PC-9 (cell line): ENCODE measurements at regions not wholly inside any gene's neighbourhood (a gene's known extent, or its start where the extent isn't known, plus 50 kb on each side); places are given as distances from the start of the nearest gene placed in this dataset.

ENCODE experiments used
- BruUV-seq: library from RNA; stranded (reverse); fragments of 400-500 nt; replicated peaks from 2 replicates; lab custom pipeline; 2021; lab: Mats Ljungman, UMichigan
- CTCF ChIA-PET: fragments of 300-600 bp; sonication (Branson Sonifier 250); formaldehyde crosslinking; loops from one replicate; lab custom pipeline; 2022; ENCODE audit warnings: antibody characterized with exemption; lab: Charles Lee
- POLR2A ChIA-PET: fragments of 300-600 bp; sonication (Branson Sonifier 250); formaldehyde crosslinking; loops from one replicate; lab custom pipeline; 2022; ENCODE audit warnings: antibody characterized with exemption; ENCODE audit not compliant: unreplicated experiment; lab: Charles Lee
- DNase-seq, 2 experiments: peaks; one replicate each; pipeline versions ENCODE4 v3.0.0 to v3.0.0-alpha.2; 2015 to 2022; ENCODE audit warnings: mixed read lengths in 1 of 2
- H2AFZ ChIP-seq: fragments of 200-600 bp; sonication (generic); 2 replicates; pipeline ENCODE4 v1.8.1; 2017; ENCODE audit warnings: antibody characterized with exemption
- H3F3A ChIP-seq: fragments of 200-600 bp; sonication (generic); 2 replicates; pipeline ENCODE4 v1.8.1; 2017; ENCODE audit warnings: antibody characterized with exemption, mild to moderate bottlenecking, low read depth; ENCODE audit not compliant: insufficient read depth
- H3K27ac ChIP-seq: fragments of 200-600 bp; sonication (generic); 2 replicates; pipeline ENCODE4 v1.6.1; 2016; ENCODE audit warnings: mixed run types
- H3K27me3 ChIP-seq: fragments of 200-600 bp; sonication (generic); 2 replicates; pipeline ENCODE4 v1.6.1; 2016; ENCODE audit warnings: low read depth, mixed run types; ENCODE audit not compliant: insufficient read depth
- H3K36me3 ChIP-seq: fragments of 200-600 bp; sonication (generic); 2 replicates; pipeline ENCODE4 v1.6.1; 2016; ENCODE audit warnings: low read depth, mixed run types
- H3K4me1 ChIP-seq: fragments of 200-600 bp; sonication (generic); replicated peaks from 2 replicates; pipeline ENCODE4 v1.6.1; 2016; ENCODE audit warnings: mixed run types; ENCODE audit not compliant: insufficient read depth
- H3K4me2 ChIP-seq: fragments of 200-600 bp; sonication (generic); 2 replicates; pipeline ENCODE4 v1.6.1; 2017; ENCODE audit warnings: mixed run types
- H3K4me3 ChIP-seq: fragments of 200-600 bp; sonication (generic); 2 replicates; pipeline ENCODE4 v1.6.1; 2016; ENCODE audit warnings: mixed run types
- H3K79me2 ChIP-seq: fragments of 200-600 bp; sonication (generic); 2 replicates; pipeline ENCODE4 v1.6.1; 2017; ENCODE audit warnings: low read depth, mixed run types
- H3K9me2 ChIP-seq: fragments of 200-600 bp; sonication (generic); 2 replicates; pipeline ENCODE4 v1.8.1; 2017; ENCODE audit warnings: mild to moderate bottlenecking; ENCODE audit not compliant: insufficient read depth
- H3K9me3 ChIP-seq: fragments of 200-600 bp; sonication (generic); 2 replicates; pipeline ENCODE4 v1.8.1; 2016; ENCODE audit warnings: low read depth; ENCODE audit not compliant: insufficient read depth
- H4K20me1 ChIP-seq: fragments of 200-600 bp; sonication (generic); 2 replicates; pipeline ENCODE4 v1.8.1; 2017; ENCODE audit not compliant: insufficient read depth
- EZH2 ChIP-seq: fragments of 200-600 bp; sonication (generic); IDR thresholded peaks from 2 replicates; pipeline ENCODE4 v1.8.0; 2017; ENCODE audit warnings: antibody characterized with exemption, low read depth
- intact Hi-C: fragments of 100-400 bp; cut with micrococcal nuclease; formaldehyde crosslinking; loops from one replicate; pipeline ENCODE4 v1.10.0; 2022; ENCODE audit not compliant: unreplicated experiment
- TF ChIP-seq, protein P1 (sequence below): fragments of 200-600 bp; sonication (generic); conservative IDR thresholded peaks from 2 replicates; pipeline ENCODE4 v1.6.1; 2017; ENCODE audit warnings: mixed run types, antibody characterized with exemption, mild to moderate bottlenecking, moderate library complexity

DNA sequence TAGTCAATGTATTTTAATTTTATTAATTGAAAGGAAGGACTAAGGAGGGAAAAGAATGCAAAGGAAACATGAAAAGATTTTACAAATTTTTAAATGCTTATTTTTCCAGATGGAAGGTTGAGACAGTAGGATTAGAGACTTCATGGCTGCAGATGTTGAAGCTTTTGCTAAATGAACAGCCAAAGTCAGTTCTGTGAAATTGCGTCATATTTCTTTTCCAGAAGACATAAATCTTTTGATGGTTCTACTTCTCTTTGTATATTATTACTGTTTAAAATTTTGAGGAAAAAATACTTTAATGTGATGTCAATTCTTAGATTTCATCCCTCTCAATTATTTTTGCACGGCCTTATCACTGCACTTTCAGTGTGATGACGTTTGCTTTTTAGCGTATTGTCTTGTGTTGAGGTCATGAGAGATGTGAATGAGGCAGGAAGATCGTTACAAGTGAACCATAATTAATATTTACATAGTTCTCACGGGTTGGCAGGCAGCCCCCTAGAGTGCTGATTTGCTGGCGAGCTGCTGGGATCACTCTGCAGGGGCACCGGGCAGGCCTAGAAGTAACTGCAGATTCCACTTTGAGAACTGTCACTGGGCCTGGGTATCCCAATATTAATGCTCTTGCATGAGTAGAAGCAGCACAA lies 158.1 kb downstream of the TBXT start:
- intact Hi-C loops, result no loop called here

DNA sequence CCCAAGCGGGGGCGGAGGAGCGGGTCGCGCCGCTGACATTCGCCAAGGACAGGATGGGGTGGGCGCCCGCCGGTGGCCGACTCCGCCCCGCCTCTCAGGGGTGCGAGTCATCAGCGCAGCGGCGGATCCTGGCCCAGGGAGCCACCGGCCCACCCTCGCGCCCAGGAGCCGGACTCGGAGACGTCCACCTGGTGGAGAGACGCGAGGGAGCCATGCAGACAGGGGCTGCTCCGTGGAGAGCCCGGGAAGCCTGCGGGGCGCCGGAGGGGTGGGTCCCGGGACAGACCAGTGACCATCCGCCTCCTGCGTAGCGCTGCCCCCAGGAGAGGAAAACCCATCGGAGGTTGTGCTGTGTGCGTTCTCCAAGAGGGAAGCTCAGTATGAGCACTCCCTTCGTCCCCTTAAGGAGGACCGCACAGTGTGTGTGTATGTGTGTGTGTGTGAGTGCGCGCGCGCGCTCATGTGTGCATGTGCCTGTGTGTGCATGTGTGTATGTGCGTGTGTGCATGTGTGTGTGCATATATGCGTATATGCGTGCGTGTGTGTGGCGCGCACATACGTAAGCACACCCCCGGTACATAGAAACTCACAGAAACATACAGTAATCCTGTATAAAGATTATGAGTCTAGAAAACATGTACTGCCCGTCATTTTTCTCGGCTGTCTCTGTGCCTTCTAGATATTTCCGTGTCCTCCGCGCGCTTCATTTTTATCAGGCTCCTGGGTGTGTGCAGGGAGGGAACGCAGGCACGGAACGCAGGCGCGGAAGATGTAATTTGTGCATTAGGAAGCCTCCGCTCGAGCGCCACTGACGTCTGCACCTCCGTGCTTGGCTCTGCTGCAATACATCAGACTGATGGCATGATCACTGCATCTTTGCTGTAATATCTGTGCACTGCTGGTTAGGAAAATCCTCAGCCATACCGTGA lies 158.9 kb downstream of the TBXT start:
- POLR2A ChIA-PET, result no interaction called here
- H3K4me2 ChIP-seq, result no peak overlapping the region
- H3K4me3 ChIP-seq, result no peak overlapping the region
- H3K27me3 ChIP-seq, result peaks cover 56% of the 10 kb centered on the region
- no peaks in the 10 kb centered on the region for H3K9me2 ChIP-seq
- no peak for TF ChIP-seq EZH2
- TF ChIP-seq, protein P1, sequence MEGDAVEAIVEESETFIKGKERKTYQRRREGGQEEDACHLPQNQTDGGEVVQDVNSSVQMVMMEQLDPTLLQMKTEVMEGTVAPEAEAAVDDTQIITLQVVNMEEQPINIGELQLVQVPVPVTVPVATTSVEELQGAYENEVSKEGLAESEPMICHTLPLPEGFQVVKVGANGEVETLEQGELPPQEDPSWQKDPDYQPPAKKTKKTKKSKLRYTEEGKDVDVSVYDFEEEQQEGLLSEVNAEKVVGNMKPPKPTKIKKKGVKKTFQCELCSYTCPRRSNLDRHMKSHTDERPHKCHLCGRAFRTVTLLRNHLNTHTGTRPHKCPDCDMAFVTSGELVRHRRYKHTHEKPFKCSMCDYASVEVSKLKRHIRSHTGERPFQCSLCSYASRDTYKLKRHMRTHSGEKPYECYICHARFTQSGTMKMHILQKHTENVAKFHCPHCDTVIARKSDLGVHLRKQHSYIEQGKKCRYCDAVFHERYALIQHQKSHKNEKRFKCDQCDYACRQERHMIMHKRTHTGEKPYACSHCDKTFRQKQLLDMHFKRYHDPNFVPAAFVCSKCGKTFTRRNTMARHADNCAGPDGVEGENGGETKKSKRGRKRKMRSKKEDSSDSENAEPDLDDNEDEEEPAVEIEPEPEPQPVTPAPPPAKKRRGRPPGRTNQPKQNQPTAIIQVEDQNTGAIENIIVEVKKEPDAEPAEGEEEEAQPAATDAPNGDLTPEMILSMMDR, result no peak
- no peak for DNase-seq
- intact Hi-C loops, result no loop called here
- no peaks in the 10 kb centered on the region for H3K4me1 ChIP-seq
- H3K27ac ChIP-seq, result no peak overlapping the region
- BruUV-seq, result no TSS peak
- CTCF ChIA-PET, result no interaction called here
- no peaks in the 10 kb centered on the region for H4K20me1 ChIP-seq
- no peak overlapping the region for H2AFZ ChIP-seq
- no peaks in the 10 kb centered on the region for H3K36me3 ChIP-seq
- no peaks in the 10 kb centered on the region for H3K9me3 ChIP-seq
- no peaks in the 10 kb centered on the region for H3K79me2 ChIP-seq
- H3F3A ChIP-seq, result no peaks in the 10 kb centered on the region

More for the DNA sequence above, 158.1 kb downstream of the TBXT start:
- ChIA-PET CTCF (no interaction called here), POLR2A (no interaction called here)
- H3F3A ChIP-seq, result no peaks in the 10 kb centered on the region
- H4K20me1 ChIP-seq, result no peaks in the 10 kb centered on the region
- no peak overlapping the region for H2AFZ ChIP-seq
- no peaks in the 10 kb centered on the region for H3K9me3 ChIP-seq
- no peaks in the 10 kb centered on the region for H3K4me1 ChIP-seq
- H3K79me2 ChIP-seq, result no peaks in the 10 kb centered on the region
- peaks cover 52% of the 10 kb centered on the region for H3K27me3 ChIP-seq
- BruUV-seq, result no TSS peak
- DNase-seq, result no peak
- H3K4me2 ChIP-seq, result no peak overlapping the region
- TF ChIP-seq EZH2, result no peak
- TF ChIP-seq, protein P1, result no peak
- H3K36me3 ChIP-seq, result no peaks in the 10 kb centered on the region
- H3K9me2 ChIP-seq, result no peaks in the 10 kb centered on the region
- H3K27ac ChIP-seq, result no peak overlapping the region
- no peak overlapping the region for H3K4me3 ChIP-seq

DNA sequence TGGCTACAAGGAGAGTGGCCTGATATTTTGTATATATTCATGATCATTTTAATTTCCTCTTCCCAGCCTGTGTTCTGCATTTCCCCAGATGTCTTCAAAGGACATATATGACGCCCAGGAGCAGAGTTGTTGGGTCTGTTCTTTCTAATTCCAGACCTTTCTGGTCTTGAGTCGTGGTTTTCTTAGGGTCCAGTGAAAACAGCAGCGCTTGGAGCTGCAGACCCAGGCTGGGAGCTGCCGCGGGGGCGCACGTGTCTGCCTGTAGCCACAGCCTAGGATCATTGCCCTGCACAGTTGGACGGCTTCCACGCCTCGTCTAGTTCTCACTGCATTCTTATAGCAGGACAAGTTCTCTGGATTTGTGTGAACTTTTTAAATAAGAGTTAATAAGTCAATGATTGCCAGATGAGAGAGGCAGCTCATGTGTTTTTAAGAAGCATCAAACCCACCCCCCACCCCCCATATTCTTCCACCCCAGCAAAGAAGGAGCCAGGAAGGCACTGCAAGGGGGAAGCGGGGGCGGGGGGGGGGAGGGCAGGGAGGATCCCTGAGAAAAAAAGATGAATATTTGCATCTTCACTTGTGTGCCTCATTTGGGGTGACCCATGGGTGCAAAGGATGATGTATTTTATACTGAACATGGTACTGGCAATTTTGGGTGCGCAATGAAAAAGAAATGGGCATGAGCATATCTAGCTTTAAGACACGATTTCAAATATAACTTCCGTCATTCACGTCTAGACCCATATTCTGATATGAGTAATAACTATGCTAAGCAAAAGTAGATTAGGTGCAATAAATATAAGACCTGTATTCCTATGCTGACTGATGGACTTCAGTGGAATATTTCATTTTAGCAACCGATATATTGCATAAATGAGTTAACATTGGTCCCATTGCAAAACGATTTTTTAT lies 160.0 kb downstream of the TBXT start:
- Histone ChIP-seq H3K4me2 (no peak overlapping the region), H3F3A (no peaks in the 10 kb centered on the region), H3K4me3 (no peak overlapping the region), H3K9me3 (no peaks in the 10 kb centered on the region), H3K4me1 (no peaks in the 10 kb centered on the region), H3K27ac (no peak overlapping the region), H4K20me1 (no peaks in the 10 kb centered on the region), H3K27me3 (peaks cover 56% of the 10 kb centered on the region), H2AFZ (no peak overlapping the region), H3K9me2 (no peaks in the 10 kb centered on the region), H3K36me3 (no peaks in the 10 kb centered on the region), H3K79me2 (no peaks in the 10 kb centered on the region)
- BruUV-seq, result no TSS peak
- CTCF ChIA-PET, result no interaction called here
- DNase-seq, result no peak
- TF ChIP-seq EZH2, result no peak
- TF ChIP-seq, protein P1, result no peak
- intact Hi-C loops, result no loop called here
- POLR2A ChIA-PET, result no interaction called here
